Muscle of back (tissue), 3 donors: ENCODE measurements at regions not wholly inside any gene's neighbourhood (a gene's known extent, or its start where the extent isn't known, plus 50 kb on each side); places are given as distances from the start of the nearest gene placed in this dataset.

Source experiments
- DNase-seq, 3 donors: peaks; one replicate each; pipeline versions ENCODE4 v3.0.0 to v3.0.0-alpha.2; 2013

DNA sequence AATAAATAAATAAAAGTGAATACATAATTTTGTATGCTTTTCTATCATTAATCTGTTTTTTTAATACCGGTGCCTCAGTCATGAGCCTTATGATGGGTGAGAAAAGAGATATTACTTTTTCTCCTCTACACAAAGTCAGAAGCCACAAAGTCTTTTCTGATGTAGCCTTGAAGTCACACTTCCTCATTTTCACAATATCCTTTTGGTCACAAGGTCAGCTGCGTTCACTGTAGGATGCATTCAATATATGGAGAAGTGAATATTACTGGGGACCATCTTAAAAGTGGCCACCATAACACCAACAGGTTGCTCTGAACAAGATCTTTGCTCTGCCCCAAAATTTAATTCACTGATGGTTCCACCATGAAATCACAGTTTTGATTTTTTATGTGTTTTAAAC is 83.3 kb upstream of the TNR start:
- no peak for DNase-seq

DNA sequence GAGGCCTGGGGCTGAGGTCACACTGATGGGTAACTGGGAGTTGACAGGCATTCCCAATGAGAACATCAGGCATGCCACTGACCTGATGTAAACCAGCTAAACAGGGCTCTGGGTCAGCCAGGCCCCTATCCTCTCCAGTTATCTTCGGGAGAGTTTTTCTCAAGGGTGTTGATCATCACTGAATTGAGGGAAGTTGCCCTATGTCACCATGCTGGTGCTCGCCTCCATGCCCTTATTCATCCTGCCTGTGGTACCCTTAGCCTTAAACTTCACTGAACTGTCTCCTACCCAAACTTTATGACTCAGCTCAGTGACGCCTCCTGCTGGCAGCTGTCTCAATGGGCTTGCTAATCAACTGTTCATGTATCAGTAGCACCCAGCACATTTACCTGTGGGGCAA is 80.7 kb upstream of the TNR start:
- DNase-seq, result no peak

DNA sequence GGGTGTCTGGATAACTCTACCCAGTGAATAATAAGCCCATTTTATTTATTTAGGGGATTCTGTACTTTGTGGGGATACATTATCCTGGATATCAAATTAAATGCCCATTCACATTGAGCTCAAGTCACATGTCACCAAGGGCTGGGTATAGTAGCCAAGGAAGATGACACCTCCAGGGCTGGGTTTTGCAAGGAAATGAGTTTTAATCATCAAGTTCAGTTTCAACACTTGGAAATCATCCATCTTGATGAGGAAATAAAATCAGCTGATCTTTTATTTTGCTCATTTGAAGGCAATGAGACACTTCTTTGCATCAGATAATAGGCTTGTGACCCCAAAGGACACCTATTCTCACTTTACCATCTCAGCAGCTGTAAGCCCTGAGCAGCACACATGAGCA is 80.0 kb upstream of the TNR start:
- no peak for DNase-seq

DNA sequence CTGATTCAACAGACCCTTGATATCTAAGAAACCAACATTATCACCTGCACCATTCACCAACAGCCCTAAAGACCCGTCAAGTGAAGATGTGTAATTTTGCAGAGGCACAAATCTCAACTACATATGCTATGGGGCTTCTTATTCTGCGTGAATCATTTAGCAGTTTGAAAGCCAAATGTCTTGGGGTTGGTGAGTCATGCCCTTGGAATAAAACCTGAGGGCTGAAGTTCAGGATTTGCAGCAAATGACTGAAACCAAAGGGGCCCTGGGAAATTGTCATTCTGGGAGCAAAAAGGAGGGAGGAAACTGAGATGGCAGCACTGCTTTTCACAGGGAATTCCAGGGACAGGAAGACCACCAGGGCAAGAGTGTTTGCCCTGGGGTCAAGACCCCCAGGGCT is 79.2 kb upstream of the TNR start:
- DNase-seq, result no peak

DNA sequence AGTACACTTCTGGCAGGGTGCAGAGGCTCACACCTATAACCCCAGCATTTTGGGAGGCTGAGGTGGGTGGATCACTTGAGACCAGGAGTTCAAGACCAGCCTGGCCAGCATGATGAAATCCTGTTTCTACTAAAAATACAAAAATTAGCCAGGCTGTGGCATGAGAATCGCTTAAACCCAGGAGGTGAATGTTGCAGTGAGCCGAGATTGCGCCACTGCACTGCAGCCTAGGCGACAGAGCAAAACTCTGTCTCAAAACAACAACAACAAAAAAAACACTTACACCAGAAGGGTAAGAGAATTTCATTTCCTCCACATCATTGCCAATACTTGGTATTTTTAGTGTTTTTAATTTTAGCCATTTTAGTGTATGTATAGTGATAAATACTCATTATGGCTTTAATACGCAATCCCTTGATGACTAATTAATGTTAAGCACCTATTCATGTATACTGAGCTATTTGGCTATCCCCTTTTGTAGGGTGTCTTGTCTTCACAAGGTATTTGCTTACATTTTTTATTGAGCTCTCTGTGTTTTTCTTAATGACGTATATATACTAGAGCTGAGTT is 77.1 kb upstream of the TNR start:
- DNase-seq, result no peak

DNA sequence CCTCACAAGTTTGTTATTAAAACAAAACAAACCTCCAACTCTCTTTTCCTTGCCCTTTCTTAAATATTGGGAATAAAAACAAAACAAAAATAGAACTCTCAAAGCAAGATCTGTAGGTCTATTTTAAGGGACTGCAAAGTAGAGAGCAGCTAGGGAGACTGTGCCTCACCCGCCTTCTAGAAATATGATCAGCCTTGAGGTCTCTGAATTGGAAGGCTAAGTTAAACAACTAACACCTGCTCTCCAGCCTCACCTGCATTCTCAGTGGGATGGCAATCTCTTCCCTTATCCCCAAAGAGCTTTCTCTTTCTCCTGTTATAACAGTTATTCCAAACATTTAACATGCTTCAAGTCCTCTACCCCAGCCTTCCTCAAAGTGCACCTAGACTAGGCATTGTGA is 75.5 kb upstream of the TNR start:
- peak in 1 of 3 donors; percentile 35 for DNase-seq

DNA sequence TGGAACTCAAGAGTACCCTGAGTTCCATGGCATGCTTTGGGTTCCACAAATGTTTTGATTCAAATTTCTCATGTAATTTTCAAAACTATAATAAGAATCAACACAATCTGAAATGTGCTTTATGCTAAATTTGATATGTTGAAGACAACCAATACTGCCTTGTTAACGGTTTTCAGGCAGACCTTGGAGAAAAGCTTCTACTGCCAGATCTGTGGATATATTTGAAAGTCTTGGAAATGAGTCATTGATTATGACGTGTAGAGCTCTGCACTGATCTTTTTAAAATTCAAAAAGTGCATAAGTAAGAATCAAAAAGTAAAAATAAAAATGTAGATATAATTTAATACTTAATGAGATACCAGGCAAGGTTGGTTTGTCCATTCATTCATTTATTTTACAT is 74.0 kb upstream of the TNR start:
- DNase-seq, result no peak

DNA sequence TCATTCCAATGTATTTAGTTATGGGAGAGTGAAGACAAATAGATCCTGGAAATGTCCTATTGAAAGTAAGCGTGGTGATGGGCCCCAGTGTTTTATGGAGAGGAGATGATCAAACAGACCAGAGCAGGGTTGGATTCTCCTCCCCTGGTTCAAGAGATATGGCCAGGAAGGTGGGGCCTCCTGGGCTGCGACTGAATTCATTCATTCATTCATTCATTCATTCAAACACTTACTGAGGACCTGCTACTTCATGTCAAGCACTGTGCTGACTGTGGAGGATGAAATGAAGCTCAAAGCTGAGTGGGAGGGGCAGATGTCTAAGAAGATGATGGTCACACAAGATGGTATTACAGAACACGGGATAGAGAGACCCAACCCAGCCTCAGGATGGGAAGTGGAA is 71.5 kb upstream of the TNR start:
- DNase-seq, result no peak

DNA sequence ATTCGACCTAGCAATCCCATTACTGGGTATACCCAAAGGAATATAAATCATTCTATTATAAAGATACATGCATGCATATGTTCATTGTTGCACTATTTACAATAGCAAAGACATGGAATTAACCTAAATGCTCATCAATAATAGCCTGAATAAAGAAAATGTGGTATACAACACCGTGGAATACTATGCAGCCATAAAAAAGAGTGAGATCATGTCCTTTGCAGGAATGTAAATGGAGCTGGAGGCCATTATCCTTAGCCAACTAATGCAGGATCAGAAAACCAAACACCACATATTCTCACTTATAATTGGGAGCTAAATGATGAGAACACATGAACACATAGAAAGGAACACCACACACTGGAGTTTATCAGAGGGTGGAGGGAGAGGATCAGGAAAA is 69.5 kb upstream of the TNR start:
- no peak for DNase-seq

DNA sequence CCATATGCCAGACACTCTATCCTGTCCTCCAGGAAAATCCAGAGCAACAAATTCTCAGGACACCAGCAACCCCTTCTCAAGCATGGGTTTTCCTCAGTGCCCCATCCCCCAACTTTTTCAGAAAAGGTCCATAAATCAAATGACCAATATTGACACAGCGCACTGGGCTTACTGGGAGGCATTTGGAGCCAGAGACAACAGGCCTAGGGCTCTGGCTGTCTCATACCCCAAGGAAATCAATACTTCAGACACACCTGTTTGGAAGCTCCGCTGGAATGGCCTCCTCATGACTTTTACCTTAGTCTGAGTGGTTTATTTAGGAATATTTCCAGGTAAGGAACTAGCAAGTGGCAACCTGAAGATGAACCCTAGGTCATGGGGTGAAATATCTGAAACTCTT is 66.9 kb upstream of the TNR start:
- no peak for DNase-seq

DNA sequence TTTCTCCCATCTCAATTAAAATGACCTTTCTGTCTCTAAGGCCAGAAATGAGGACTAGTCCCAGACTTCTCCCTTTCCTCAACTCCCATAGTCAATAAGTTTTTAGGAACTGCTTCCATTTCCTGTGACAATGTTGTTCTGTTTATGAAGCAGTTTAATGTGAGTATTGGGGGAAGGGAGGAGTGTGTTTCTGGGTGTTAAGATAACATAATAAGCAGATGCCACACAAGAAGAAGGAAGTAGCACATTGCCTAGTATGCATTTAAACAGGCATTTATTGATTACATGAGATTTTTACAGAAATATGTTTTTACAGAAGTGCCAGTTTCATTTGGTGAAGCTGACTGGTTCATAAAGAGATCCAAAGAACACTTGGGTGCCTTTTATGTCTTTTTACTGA is 65.6 kb upstream of the TNR start:
- no peak for DNase-seq

DNA sequence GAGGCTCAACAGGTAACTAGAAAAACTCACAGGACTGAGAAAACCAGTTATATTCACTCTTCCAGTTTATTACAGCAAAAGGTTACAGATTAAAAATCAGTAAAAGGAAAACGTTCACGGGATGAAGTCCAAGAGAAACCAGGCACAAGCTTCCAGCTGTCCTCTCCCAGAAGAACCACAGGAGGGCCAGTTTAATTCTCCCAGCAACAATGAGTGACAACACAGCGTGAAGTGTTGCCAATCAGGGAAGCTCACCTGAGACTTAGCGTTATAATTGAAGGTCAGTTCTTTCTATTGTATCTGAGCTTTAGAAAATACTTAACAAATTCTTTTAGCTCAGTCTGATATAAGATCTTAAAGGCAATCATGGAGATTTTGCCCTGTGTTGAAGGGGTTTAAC is 65.2 kb upstream of the TNR start:
- DNase-seq, result no peak

DNA sequence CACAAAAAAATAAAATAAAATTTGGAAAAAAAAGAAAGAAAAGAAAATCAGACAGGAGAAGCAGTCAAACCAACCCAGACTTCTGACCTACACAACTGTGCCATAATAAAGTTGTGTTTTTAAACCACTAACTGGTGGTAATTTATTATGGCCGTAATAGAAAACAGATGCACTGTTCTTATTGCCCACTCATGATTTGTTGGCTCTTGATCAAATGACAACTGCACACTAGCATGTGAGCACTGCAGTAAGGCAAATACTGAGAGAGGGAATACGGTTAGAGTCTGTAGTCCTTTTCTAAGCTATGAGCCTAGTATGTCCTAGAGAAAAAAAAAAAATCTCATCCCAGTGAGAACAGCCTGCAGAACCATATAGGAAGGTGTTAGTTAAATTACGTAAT is 61.2 kb upstream of the TNR start:
- DNase-seq, result no peak

DNA sequence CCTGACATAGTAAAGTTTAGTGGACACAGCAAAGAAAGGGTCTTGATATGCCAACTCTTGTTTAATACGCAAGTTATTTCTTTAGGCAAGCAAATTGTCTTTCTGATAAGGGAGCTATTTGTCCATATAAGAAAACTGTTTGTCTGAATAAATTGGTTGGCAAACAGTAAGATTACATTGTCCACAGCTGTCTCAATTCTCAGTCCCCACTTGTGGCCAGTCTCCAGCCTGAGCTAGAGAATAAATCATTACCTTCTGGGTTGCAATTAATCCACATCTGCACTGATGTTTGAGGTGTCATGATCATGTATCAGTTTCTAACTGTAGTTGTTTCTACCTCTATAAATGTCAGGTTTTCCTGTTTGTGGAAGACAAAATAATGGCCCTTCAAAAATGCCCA is 60.0 kb upstream of the TNR start:
- no peak for DNase-seq

DNA sequence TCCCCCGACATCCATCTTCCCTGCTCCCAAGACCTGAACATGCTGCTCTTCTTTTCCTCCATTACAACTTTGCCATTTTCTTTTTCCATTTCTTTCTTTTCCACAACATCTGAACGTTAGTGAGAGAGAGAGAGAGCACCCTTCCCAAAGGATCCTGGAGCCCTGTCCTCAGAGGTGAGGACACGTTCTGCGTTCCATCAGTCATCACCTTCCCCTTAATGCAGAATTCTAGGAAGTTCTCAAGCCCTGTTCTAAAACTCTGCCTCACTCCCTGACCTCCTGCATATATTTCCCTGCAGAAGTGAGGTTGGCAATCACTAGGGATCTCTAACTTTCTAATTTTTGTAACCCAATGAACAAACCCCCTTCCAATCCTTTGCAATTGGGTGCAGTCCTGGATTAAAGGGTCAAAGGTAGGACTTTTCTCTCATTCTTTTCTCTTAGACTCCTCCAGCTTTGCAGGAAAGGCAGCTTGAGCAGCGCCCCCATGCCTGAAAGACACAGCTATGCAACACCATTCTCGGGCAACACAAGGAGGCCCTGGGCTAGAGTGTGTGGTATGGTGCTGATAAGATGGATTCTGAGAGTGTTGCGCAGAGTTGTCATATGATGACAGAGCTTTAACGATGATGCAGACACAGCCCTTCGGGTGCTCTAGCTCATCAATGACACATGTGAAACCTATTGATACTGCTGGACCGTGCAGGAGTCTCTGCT is 59.2 kb upstream of the TNR start:
- DNase-seq, result no peak

DNA sequence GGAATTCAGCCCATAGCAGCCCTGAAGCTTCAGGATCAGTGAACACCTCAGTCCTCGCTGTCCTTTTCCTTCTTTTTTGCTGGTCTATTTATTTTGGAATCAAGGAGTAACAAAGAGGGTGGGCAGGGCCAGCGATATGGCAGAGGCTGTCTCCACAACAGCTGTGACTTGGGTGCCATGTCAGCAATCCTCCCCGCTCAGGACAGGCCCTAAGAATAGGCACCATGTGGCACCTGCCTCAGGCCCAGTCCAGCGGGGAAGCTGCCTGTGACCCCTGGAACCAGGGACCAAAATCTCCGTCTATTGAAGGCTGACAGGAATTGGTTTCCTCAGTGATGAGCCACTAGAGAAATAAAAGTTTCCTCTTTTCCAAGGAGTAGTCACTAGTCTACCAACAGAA is 58.6 kb upstream of the TNR start:
- DNase-seq, result no peak

DNA sequence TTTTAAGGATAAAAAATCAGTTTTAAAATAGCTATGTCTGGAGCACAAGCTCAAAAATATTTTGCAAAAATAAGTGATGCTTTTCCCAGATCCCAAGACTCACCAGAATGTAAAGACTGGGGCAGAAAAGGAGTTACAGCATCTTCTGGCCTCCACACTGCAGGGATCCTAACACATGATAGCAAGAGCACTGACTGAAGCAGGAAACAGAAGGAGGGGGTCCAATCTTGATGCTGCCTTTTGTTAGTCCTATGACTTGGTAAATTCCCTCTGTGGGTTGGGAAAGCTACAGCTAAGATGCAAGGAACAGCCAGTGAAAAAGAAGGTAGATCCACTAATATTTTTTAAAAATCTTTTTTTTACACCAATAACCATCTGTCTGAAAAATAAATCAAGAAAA is 54.2 kb upstream of the TNR start:
- DNase-seq, result no peak

DNA sequence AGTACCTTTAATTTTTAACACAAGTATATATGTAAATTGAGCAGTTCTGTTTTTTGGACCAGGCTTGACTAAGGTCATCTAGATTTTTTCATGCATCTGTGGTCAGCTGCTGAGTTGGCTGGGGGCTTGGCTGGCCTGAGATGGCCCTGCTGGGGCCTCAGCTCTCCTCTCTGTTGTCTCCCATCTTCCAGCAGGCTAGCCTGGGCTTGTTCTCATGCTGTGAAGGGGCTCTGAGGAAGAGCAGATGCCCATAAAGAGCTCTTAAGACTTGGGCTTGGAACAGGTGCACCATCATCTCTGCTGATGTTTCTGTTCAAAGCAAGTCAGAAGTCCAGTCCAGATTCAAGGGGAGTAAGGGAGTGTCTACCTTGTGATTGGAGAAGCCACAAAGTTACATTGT is 51.2 kb upstream of the TNR start:
- DNase-seq, result no peak

DNA sequence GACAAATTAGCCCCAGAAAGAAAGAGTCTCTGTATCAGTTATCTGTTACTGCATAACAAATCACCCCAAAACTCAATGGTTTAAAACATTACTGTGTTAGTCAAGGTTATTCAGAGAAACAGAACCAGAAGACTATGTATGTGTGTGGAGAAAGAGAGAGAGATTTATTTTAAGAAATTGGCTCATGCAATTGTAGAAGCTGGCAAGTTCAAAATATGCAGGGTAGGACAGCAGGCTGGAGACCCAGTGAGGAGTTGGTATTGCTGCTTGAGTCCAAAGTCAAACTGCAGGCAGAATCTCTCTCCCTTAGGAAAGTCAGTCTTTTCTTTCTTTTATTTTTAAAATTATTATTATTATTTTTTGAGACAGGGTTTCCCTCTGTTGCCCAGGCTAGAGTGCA is 50.2 kb upstream of the TNR start:
- DNase-seq, result no peak
